Left colon (tissue), 2 donors: ENCODE measurements at regions not wholly inside any gene's neighbourhood (a gene's known extent, or its start where the extent isn't known, plus 50 kb on each side); places are given as distances from the start of the nearest gene placed in this dataset.
"Not testable (repeated sequence)": the region's sequence is repeated elsewhere in the genome, so short reads cannot be mapped to it uniquely, and the experiment has no call there.

Experiments
- ATAC-seq: fragments of 200-7000 bp; cut with Tn5 transposase; one replicate; pipeline ENCODE4 v1.9.1; 2020; ENCODE audit warnings: mild to moderate bottlenecking, moderate library complexity
- DNase-seq, 2 donors: peaks; one replicate each; pipeline ENCODE4 v3.0.0-alpha.2; 2020
- intact Hi-C, 2 donors: fragments of 100-400 bp; cut with DNase I in 1 of 2; cut with micrococcal nuclease in 1 of 2; formaldehyde crosslinking; loops; one replicate each; pipeline versions ENCODE4 v1.11.2 to v1.14.0; 2022; cut with DNase I, micrococcal nuclease
- donor health status: DM: no; HTN: no; CAD: no.
- donor health status: DM: yes; HTN: yes; CAD: no.

- no peak for ATAC-seq
- intact Hi-C loops, result no loop called here
- no peak for DNase-seq
Observed at GRCh38 chr2:12007282-12007681, 260.9 kb downstream of the LPIN1 start.

- ATAC-seq (no peak), DNase-seq (no peak)
- intact Hi-C loops, result no loop called here
Observed at GRCh38 chr2:12008425-12009061, 262.1 kb downstream of the LPIN1 start.

- intact Hi-C loops, result no loop called here
- no peak for ATAC-seq
- no peak for DNase-seq
Observed at GRCh38 chr2:12009323-12009905, 263.0 kb downstream of the LPIN1 start.

- intact Hi-C loops, result no loop called here
- ATAC-seq (no peak), DNase-seq (no peak)
Observed at GRCh38 chr2:12010059-12010458, 263.6 kb downstream of the LPIN1 start.

- DNase-seq (no peak), ATAC-seq (no peak)
- intact Hi-C loops, result no loop called here
Observed at GRCh38 chr2:12010779-12011178, 264.3 kb downstream of the LPIN1 start.

GRCh38 chr2:12014088-12014960 is 267.9 kb downstream of the LPIN1 start:
- intact Hi-C loops, result no loop called here
- ATAC-seq, result no peak

GRCh38 chr2:12017499-12018157 is 271.2 kb downstream of the LPIN1 start:
- intact Hi-C loops, result no loop called here
- no peak for ATAC-seq
- DNase-seq, result no peak

More at GRCh38 chr2:12014088-12014960, 267.9 kb downstream of the LPIN1 start:
- no peak for DNase-seq

GRCh38 chr2:12018726-12019125 is 272.3 kb downstream of the LPIN1 start:
- ATAC-seq, DNase-seq, intact Hi-C loops: not testable (repeated sequence)

- ATAC-seq, result no peak
- DNase-seq, result no peak
- intact Hi-C loops, result no loop called here
Observed at GRCh38 chr2:12020833-12021469, 274.5 kb downstream of the LPIN1 start.

- intact Hi-C loops, DNase-seq, ATAC-seq: not testable (repeated sequence)
Observed at GRCh38 chr2:12024197-12024907, 277.9 kb downstream of the LPIN1 start.

GRCh38 chr2:12027136-12027535 is 280.7 kb downstream of the LPIN1 start:
- intact Hi-C loops, result no loop called here
- DNase-seq, result no peak
- no peak for ATAC-seq

GRCh38 chr2:12031866-12032265 is 285.4 kb downstream of the LPIN1 start:
- intact Hi-C loops, result no loop called here
- DNase-seq, result no peak
- no peak for ATAC-seq

- DNase-seq (no peak), ATAC-seq (no peak)
- intact Hi-C loops, result no loop called here
Observed at GRCh38 chr2:12032398-12032797, 286.0 kb downstream of the LPIN1 start.

- intact Hi-C loops, result no loop called here
- no peak for ATAC-seq
- DNase-seq, result no peak
Observed at GRCh38 chr2:12032975-12033374, 286.5 kb downstream of the LPIN1 start.

GRCh38 chr2:12033494-12033893 is 287.1 kb downstream of the LPIN1 start:
- intact Hi-C loops, result no loop called here
- ATAC-seq (no peak), DNase-seq (no peak)

GRCh38 chr2:12034382-12034781 is 287.9 kb downstream of the LPIN1 start:
- DNase-seq (no peak), ATAC-seq (no peak)
- intact Hi-C loops, result no loop called here

- DNase-seq (no peak), ATAC-seq (no peak)
- intact Hi-C loops, result no loop called here
Observed at GRCh38 chr2:12035029-12035720, 288.7 kb downstream of the LPIN1 start.
